Fibroblast of the aortic adventitia (primary cell): ENCODE measurements at regions not wholly inside any gene's neighbourhood (a gene's known extent, or its start where the extent isn't known, plus 50 kb on each side); places are given as distances from the start of the nearest gene placed in this dataset.
"Not testable (repeated sequence)": the region's sequence is repeated elsewhere in the genome, so short reads cannot be mapped to it uniquely, and the experiment has no call there.

Experiments used
- DNase-seq: peaks from one replicate; pipeline ENCODE4 v3.0.0-alpha.2; 2010; ENCODE audit warnings: low read depth
- H3K4me3 ChIP-seq: 2 replicates; pipeline ENCODE4 v1.5.1; 2011; ENCODE audit warnings: low read depth, mild to moderate bottlenecking, control low read depth, low read length, moderate library complexity
- TF ChIP-seq, protein P1 (sequence below): IDR thresholded peaks from 2 replicates; pipeline ENCODE4 v1.5.1; 2011; ENCODE audit warnings: mild to moderate bottlenecking, low read length, control low read depth, inconsistent platforms; ENCODE audit not compliant: insufficient read depth

GRCh38 chr4:137955595-137955994 is 286.6 kb downstream of the SLC7A11 start:
- DNase-seq = peak; percentile 18

GRCh38 chr4:137952116-137952515 is 290.0 kb downstream of the SLC7A11 start:
- TF ChIP-seq, protein P1, sequence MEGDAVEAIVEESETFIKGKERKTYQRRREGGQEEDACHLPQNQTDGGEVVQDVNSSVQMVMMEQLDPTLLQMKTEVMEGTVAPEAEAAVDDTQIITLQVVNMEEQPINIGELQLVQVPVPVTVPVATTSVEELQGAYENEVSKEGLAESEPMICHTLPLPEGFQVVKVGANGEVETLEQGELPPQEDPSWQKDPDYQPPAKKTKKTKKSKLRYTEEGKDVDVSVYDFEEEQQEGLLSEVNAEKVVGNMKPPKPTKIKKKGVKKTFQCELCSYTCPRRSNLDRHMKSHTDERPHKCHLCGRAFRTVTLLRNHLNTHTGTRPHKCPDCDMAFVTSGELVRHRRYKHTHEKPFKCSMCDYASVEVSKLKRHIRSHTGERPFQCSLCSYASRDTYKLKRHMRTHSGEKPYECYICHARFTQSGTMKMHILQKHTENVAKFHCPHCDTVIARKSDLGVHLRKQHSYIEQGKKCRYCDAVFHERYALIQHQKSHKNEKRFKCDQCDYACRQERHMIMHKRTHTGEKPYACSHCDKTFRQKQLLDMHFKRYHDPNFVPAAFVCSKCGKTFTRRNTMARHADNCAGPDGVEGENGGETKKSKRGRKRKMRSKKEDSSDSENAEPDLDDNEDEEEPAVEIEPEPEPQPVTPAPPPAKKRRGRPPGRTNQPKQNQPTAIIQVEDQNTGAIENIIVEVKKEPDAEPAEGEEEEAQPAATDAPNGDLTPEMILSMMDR = no peak
- no peak overlapping the region for H3K4me3 ChIP-seq
- peak; percentile 21 for DNase-seq

More at GRCh38 chr4:137955595-137955994, 286.6 kb downstream of the SLC7A11 start:
- TF ChIP-seq, protein P1 = no peak
- H3K4me3 ChIP-seq = no peak overlapping the region

DNA sequence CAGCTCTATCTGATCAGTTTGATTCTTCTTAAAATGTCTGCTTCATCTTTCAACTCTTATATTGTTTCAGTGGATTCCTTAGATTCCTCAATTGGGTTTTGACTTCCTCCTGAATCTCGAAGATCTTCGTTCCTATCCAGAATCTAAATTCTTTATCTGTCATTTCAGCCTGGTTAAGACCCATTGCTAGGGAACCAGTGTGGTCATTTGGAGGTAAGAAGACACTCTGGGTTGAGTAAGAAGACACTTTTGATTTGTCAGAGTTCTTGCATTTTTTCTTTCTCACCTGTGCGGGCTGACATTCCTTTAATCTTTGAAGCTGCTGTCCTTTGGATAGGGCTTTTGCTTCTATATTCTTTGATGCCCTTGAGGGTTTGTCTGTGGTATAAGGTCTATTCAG is 291.9 kb downstream of the SLC7A11 start:
- TF ChIP-seq, protein P1 = no peak
- no peak for DNase-seq
- H3K4me3 ChIP-seq = no peak overlapping the region

DNA sequence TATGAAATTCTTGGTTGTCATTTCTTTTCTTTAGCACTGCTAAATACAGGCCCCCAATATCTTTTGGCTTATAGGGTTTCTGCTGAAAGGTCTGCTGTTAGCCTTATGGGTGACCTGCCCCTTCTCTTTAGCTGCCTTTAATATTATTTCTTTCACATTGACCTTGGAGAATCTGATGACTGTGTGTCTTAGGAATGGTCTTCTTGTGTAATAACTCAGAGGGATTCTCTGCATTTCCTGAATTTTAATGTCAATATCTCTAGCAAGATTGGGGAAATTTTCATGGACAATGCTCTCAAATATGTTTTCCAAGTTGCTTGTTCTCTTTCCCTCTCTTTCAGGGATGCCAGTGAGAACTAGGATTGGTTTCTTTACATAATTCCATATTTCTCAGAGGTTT is 292.4 kb downstream of the SLC7A11 start:
- TF ChIP-seq, protein P1 = no peak

GRCh38 chr4:137946453-137947174 is 295.5 kb downstream of the SLC7A11 start:
- DNase-seq = peak; percentile 21
- H3K4me3 ChIP-seq = no peak overlapping the region
- TF ChIP-seq, protein P1 = no peak

More for the DNA sequence above, 292.4 kb downstream of the SLC7A11 start:
- H3K4me3 ChIP-seq = no peak overlapping the region
- DNase-seq = no peak

DNA sequence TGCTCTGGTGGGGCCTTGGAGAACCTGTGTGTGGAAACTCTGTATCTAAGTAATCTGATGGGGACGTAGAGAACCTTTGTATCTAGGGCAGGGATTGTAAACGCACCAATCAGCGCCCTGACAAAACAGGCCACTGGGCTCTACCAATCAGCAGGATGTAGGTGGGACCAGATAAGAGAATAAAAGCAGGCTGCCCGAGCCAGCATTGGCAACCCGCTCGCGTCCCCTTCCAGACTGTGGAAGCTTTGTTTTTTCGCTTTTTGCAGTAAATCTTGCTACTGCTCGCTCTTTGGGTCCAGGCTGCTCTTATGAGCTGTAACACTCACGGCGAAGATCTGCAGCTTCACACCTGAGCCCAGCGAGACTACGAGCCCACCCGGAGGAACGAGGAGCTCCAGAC is 299.3 kb downstream of the SLC7A11 start:
- H3K4me3 ChIP-seq, DNase-seq: not testable (repeated sequence)

DNA sequence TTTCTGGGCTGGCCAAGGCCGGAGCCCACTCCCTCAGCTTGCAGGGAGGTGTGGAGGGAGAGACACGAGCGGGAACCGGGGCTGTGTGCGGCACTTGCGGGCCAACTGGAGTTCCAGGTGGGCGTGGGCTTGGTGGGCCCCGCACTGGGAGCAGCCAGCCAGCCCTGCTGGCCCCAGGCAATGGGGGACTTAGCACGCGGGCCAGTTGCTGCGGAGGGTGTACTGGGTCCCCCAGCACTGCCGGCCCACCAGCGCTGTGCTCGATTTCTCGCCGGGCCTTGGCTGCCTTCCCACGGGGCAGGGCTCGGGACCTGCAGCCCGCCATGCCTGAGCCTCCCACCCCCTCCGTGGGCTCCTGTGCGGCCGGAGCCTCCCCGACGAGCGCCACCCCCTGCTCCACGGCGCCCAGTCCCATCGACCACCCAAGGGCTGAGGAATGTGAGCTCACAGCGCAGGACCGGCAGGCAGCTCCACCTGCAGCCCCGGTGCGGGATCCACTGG is 300.1 kb downstream of the SLC7A11 start:
- DNase-seq, H3K4me3 ChIP-seq: not testable (repeated sequence)

GRCh38 chr4:137934911-137935310 is 307.2 kb downstream of the SLC7A11 start:
- TF ChIP-seq, protein P1 = no peak
- no peak for DNase-seq
- no peak overlapping the region for H3K4me3 ChIP-seq
